SK-N-SH treated with all-trans-retinoic acid at 6 μM for 48 hours (cell line): ENCODE measurements at regions not wholly inside any gene's neighbourhood (a gene's known extent, or its start where the extent isn't known, plus 50 kb on each side); places are given as distances from the start of the nearest gene placed in this dataset.

Source experiments
- ARNTL ChIP-seq: fragments of 450-650 bp; formaldehyde crosslinking; IDR thresholded peaks from 2 replicates; pipeline ENCODE4 v1.5.0; 2020; ENCODE audit warnings: low read depth, mild to moderate bottlenecking, moderate library complexity, borderline replicate concordance
- BACH2 ChIP-seq: fragments of 250-450 bp; sonication (Bioruptor Pico); IDR thresholded peaks from 2 replicates; pipeline ENCODE4 v1.9.0; 2021; ENCODE audit warnings: mild to moderate bottlenecking, borderline replicate concordance
- ISL1 ChIP-seq: fragments of 250-450 bp; sonication (Bioruptor Pico); IDR thresholded peaks from 2 replicates; pipeline ENCODE4 v2.1.2; 2022; ENCODE audit warnings: mild to moderate bottlenecking, moderate library complexity
- POU6F1 ChIP-seq: fragments of 250-450 bp; sonication (Bioruptor Pico); IDR thresholded peaks from 2 replicates; pipeline ENCODE4 v1.8.0; 2021; ENCODE audit warnings: low read depth, mild to moderate bottlenecking, moderate library complexity, borderline replicate concordance
- PPARA ChIP-seq: fragments of 250-450 bp; sonication (Bioruptor Pico); IDR thresholded peaks from 2 replicates; pipeline ENCODE4 v1.5.0; 2020; ENCODE audit warnings: mild to moderate bottlenecking, borderline replicate concordance
- RARB ChIP-seq: fragments of 250-450 bp; sonication (Bioruptor Pico); IDR thresholded peaks from 2 replicates; pipeline ENCODE4 v1.8.0; 2021; ENCODE audit warnings: mild to moderate bottlenecking, moderate library complexity
- TOX ChIP-seq: fragments of 250-450 bp; sonication (Bioruptor Pico); IDR thresholded peaks from 2 replicates; pipeline ENCODE4 v1.8.0; 2021; ENCODE audit warnings: mild to moderate bottlenecking, moderate library complexity, borderline replicate concordance
- ZFP3 ChIP-seq: fragments of 250-450 bp; sonication (Bioruptor Pico); IDR thresholded peaks from 2 replicates; pipeline ENCODE4 v1.5.0; 2020; ENCODE audit warnings: mild to moderate bottlenecking, moderate library complexity
- ZFP30 ChIP-seq: fragments of 450-650 bp; formaldehyde crosslinking; IDR thresholded peaks from 2 replicates; pipeline ENCODE4 v1.5.0; 2022; ENCODE audit warnings: mild to moderate bottlenecking, moderate library complexity
- ZNF565 ChIP-seq: fragments of 450-650 bp; formaldehyde crosslinking; conservative IDR thresholded peaks from 2 replicates; pipeline ENCODE4 v1.5.0; 2020; ENCODE audit warnings: low read depth, mild to moderate bottlenecking, moderate library complexity
- ZNF8 ChIP-seq: fragments of 450-650 bp; formaldehyde crosslinking; IDR thresholded peaks from 2 replicates; pipeline ENCODE4 v1.5.0; 2020; ENCODE audit warnings: mild to moderate bottlenecking, moderate library complexity
- TF ChIP-seq, protein P1 (sequence below): fragments of 250-450 bp; sonication (Bioruptor Pico); IDR thresholded peaks from 2 replicates; pipeline ENCODE4 v1.5.1; 2020; ENCODE audit warnings: low read depth, mild to moderate bottlenecking, moderate library complexity
- TF ChIP-seq, protein P2 (sequence below): fragments of 250-450 bp; sonication (Bioruptor Pico); IDR thresholded peaks from 2 replicates; pipeline ENCODE4 v1.8.0; 2020; ENCODE audit warnings: mild to moderate bottlenecking, moderate library complexity, borderline replicate concordance
- TF ChIP-seq, protein P3 (sequence below): fragments of 250-450 bp; sonication (Bioruptor Pico); IDR thresholded peaks from 2 replicates; pipeline ENCODE4 v1.5.1; 2021; ENCODE audit warnings: mild to moderate bottlenecking, moderate library complexity

- no peak for TF ChIP-seq PPARA
- TF ChIP-seq POU6F1 = no peak
- TF ChIP-seq ZNF565 (CRISPR knock-in tag) = no peak
- no peak for TF ChIP-seq ARNTL
- TF ChIP-seq, protein P1, sequence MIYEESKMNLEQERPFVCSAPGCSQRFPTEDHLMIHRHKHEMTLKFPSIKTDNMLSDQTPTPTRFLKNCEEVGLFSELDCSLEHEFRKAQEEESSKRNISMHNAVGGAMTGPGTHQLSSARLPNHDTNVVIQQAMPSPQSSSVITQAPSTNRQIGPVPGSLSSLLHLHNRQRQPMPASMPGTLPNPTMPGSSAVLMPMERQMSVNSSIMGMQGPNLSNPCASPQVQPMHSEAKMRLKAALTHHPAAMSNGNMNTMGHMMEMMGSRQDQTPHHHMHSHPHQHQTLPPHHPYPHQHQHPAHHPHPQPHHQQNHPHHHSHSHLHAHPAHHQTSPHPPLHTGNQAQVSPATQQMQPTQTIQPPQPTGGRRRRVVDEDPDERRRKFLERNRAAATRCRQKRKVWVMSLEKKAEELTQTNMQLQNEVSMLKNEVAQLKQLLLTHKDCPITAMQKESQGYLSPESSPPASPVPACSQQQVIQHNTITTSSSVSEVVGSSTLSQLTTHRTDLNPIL = no peak
- TF ChIP-seq, protein P2, sequence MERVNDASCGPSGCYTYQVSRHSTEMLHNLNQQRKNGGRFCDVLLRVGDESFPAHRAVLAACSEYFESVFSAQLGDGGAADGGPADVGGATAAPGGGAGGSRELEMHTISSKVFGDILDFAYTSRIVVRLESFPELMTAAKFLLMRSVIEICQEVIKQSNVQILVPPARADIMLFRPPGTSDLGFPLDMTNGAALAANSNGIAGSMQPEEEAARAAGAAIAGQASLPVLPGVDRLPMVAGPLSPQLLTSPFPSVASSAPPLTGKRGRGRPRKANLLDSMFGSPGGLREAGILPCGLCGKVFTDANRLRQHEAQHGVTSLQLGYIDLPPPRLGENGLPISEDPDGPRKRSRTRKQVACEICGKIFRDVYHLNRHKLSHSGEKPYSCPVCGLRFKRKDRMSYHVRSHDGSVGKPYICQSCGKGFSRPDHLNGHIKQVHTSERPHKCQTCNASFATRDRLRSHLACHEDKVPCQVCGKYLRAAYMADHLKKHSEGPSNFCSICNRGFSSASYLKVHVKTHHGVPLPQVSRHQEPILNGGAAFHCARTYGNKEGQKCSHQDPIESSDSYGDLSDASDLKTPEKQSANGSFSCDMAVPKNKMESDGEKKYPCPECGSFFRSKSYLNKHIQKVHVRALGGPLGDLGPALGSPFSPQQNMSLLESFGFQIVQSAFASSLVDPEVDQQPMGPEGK = no peak
- no peak for TF ChIP-seq ZFP30 (CRISPR knock-in tag)
- no peak for TF ChIP-seq RARB (CRISPR knock-in tag)
- TF ChIP-seq, protein P3, sequence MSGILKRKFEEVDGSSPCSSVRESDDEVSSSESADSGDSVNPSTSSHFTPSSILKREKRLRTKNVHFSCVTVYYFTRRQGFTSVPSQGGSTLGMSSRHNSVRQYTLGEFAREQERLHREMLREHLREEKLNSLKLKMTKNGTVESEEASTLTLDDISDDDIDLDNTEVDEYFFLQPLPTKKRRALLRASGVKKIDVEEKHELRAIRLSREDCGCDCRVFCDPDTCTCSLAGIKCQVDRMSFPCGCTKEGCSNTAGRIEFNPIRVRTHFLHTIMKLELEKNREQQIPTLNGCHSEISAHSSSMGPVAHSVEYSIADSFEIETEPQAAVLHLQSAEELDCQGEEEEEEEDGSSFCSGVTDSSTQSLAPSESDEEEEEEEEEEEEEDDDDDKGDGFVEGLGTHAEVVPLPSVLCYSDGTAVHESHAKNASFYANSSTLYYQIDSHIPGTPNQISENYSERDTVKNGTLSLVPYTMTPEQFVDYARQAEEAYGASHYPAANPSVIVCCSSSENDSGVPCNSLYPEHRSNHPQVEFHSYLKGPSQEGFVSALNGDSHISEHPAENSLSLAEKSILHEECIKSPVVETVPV = no peak
- TF ChIP-seq BACH2 = no peak
- TF ChIP-seq ZNF8 (CRISPR knock-in tag) = no peak
- no peak for TF ChIP-seq ISL1 (CRISPR knock-in tag)
- TF ChIP-seq ZFP3 (CRISPR knock-in tag) = no peak
- no peak for TF ChIP-seq TOX
Measured at GRCh38 chr2:16737812-16738211, 72.2 kb upstream of the CYRIA start.
